Lower lobe of right lung (tissue), 2 donors: ENCODE measurements at regions not wholly inside any gene's neighbourhood (a gene's known extent, or its start where the extent isn't known, plus 50 kb on each side); places are given as distances from the start of the nearest gene placed in this dataset. TPM values are rescaled to one million over a fixed set of nuclear protein-coding genes. Genes with fewer than 3 reads are reported as not detected.
A peak's percentile ranks its signal among the peaks of the same experiment; 100 is the strongest.

Experiments used
- ATAC-seq, 2 donors: fragments of 200-7000 bp; cut with Tn5 transposase; one replicate each; pipeline ENCODE4 v1.9.1; 2020 to 2022; ENCODE audit warnings: mild to moderate bottlenecking in 2 of 2, moderate library complexity in 2 of 2
- DNase-seq: peaks from one replicate; pipeline ENCODE4 v3.0.0-alpha.2; 2020
- H3K27ac ChIP-seq: fragments of 200-600 bp; one replicate; pipeline ENCODE4 v1.8.0; 2022
- H3K27me3 ChIP-seq: fragments of 200-600 bp; one replicate; pipeline ENCODE4 v1.8.0; 2022; ENCODE audit warnings: low read depth
- H3K36me3 ChIP-seq: fragments of 200-600 bp; one replicate; pipeline ENCODE4 v1.8.0; 2022; ENCODE audit warnings: mild to moderate bottlenecking
- H3K4me1 ChIP-seq: fragments of 200-600 bp; one replicate; pipeline ENCODE4 v1.8.0; 2022
- H3K4me3 ChIP-seq: fragments of 200-600 bp; one replicate; pipeline ENCODE4 v1.8.0; 2022; ENCODE audit warnings: mild to moderate bottlenecking
- H3K9me3 ChIP-seq: fragments of 200-600 bp; one replicate; pipeline ENCODE4 v1.8.0; 2022
- intact Hi-C: fragments of 100-400 bp; cut with DNase I; formaldehyde crosslinking; loops from one replicate; pipeline ENCODE4 v1.11.0; 2022
- microRNA-seq: library from miRNA; unstranded; fragments of <30 nt; microRNA quantifications from one replicate; pipeline ENCODE4 v1.2.0, GENCODE V29; 2020; ENCODE audit warnings: borderline number of aligned reads
- TF ChIP-seq, protein P1 (sequence below): fragments of 200-600 bp; IDR thresholded peaks from one replicate; pipeline ENCODE4 v1.8.0; 2022; ENCODE audit warnings: antibody characterized with exemption, mild to moderate bottlenecking
- donor health status: DM: no; HTN: yes; CAD: no; lungs with severe emphysema.

DNA sequence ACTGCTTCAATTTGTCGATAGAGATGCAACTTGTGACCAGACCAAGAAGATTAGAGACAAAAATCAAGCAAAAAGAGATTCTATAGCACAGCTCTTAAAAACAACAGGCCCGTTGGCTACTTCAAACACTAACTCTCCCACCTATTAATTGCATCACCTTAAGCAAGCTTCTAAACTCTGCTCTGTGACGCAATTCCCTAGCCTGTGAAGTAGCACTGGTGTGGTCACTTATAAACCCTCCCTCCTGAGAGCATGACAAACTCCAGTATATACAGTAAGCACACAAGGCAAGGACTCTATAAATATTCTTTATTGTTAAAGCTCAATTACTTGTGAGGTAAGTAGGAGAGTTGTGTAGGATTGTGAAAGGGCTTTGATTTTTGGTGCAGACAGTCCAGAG, 72.3 kb downstream of the CMPK2 start:
- H3K9me3 ChIP-seq, result no peaks in the 10 kb centered on the region
- no peak overlapping the region for H3K4me3 ChIP-seq
- ATAC-seq (peak; percentile 81 to 88), DNase-seq (no peak)
- no peaks in the 10 kb centered on the region for H3K27me3 ChIP-seq
- H3K36me3 ChIP-seq, result no peaks in the 10 kb centered on the region
- TF ChIP-seq, protein P1, sequence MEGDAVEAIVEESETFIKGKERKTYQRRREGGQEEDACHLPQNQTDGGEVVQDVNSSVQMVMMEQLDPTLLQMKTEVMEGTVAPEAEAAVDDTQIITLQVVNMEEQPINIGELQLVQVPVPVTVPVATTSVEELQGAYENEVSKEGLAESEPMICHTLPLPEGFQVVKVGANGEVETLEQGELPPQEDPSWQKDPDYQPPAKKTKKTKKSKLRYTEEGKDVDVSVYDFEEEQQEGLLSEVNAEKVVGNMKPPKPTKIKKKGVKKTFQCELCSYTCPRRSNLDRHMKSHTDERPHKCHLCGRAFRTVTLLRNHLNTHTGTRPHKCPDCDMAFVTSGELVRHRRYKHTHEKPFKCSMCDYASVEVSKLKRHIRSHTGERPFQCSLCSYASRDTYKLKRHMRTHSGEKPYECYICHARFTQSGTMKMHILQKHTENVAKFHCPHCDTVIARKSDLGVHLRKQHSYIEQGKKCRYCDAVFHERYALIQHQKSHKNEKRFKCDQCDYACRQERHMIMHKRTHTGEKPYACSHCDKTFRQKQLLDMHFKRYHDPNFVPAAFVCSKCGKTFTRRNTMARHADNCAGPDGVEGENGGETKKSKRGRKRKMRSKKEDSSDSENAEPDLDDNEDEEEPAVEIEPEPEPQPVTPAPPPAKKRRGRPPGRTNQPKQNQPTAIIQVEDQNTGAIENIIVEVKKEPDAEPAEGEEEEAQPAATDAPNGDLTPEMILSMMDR, result no peak
- H3K4me1 ChIP-seq, result no peaks in the 10 kb centered on the region
- no peak overlapping the region for H3K27ac ChIP-seq
- intact Hi-C loops, result no loop called here

DNA sequence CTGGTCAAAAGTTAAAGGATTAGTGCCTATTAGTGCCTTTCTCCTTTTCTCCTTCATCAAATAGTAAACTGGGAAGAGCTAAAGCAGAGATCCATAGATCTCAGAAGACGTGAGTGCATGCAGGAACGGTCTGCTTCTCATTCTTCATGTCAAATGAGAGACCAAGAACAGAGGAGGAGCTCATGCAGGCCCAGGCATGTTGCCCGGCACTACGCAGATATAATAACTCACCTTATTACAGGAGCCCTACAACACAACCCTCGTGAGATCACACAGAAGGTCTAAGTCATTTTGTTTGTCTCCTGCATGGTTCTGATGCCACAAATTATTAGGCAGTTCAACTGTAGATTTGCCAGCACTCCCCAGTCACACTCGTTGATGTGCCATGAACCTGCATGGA, 71.8 kb downstream of the CMPK2 start:
- ATAC-seq (no peak), DNase-seq (no peak)
- no peaks in the 10 kb centered on the region for H3K36me3 ChIP-seq
- no peak overlapping the region for H3K4me3 ChIP-seq
- no peaks in the 10 kb centered on the region for H3K9me3 ChIP-seq
- intact Hi-C loops, result no loop called here
- H3K27me3 ChIP-seq, result no peaks in the 10 kb centered on the region
- no peaks in the 10 kb centered on the region for H3K4me1 ChIP-seq
- TF ChIP-seq, protein P1, result no peak
- H3K27ac ChIP-seq, result no peak overlapping the region

DNA sequence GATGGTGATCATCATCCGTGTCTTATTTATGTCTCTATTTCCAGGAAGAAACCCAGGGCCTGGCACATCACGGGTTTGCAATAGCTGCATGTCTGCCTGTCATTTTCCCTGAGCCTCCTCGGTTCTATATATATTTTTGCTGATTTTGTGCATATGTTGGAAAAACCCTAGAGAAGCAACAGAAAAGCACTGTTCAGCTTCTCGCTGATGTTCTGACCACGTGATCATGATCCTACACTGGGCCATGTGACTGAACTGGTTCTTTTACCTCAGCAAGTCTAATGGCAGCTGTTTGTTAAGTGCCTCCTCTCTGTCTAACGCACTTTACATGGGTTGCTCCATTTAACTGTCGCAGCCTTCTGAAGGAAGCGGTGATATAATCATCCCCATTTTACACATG, 71.3 kb downstream of the CMPK2 start:
- ATAC-seq, result no peak
- TF ChIP-seq, protein P1, result no peak

More for the DNA sequence above, 71.3 kb downstream of the CMPK2 start:
- intact Hi-C loops, result no loop called here
- no peaks in the 10 kb centered on the region for H3K9me3 ChIP-seq
- DNase-seq, result no peak
- H3K27ac ChIP-seq, result no peak overlapping the region
- no peak overlapping the region for H3K4me3 ChIP-seq
- no peaks in the 10 kb centered on the region for H3K36me3 ChIP-seq
- no peaks in the 10 kb centered on the region for H3K4me1 ChIP-seq
- H3K27me3 ChIP-seq, result no peaks in the 10 kb centered on the region

Small RNA genes in the stretch of these regions (microRNA-seq; reads per million reads assigned to microRNA genes)
- gene MIR7158 (not detected), gene MIR7515 (not detected)
